ENCODE measurements at regions not wholly inside any gene's neighbourhood (a gene's known extent, or its start where the extent isn't known, plus 50 kb on each side); places are given as distances from the start of the nearest gene placed in this dataset.
"Not testable (repeated sequence)": the region's sequence is repeated elsewhere in the genome, so short reads cannot be mapped to it uniquely, and the experiment has no call there.

- Mint-ChIP-seq H3K36me3 (no peaks in the 10 kb centered on the region), H3K4me1 (no peaks in the 10 kb centered on the region), H3K4me3 (no peak overlapping the region), H3K27ac (no peak overlapping the region), H3K27me3 (ENCODE audit: low read depth in 2 of 2) (peaks cover 12 to 21% of the 10 kb centered on the region in 2 donors), H3K9me3 (no peaks in the 10 kb centered on the region)
- no peaks in the 10 kb centered on the region for H3K27me3 ChIP-seq (ENCODE audit: control insufficient read depth, insufficient read depth, low read length)
- intact Hi-C loops (cut with micrococcal nuclease): no loop called here
- TF ChIP-seq CTCF (IDR thresholded peaks at IDR 0.05): no peak
- no peaks in the 10 kb centered on the region for H3K4me1 ChIP-seq (ENCODE audit: control insufficient read depth, insufficient read depth, low read length)
- 87% methylated on average over 14 of the region's 14 CpGs for WGBS (ENCODE audit: insufficient coverage)
- no peaks in the 10 kb centered on the region for H3K9me3 ChIP-seq (ENCODE audit: control insufficient read depth, insufficient read depth, low read length)
- DNase-seq: no peak
- H3K36me3 ChIP-seq (ENCODE audit: control insufficient read depth, insufficient read depth, low read length): no peaks in the 10 kb centered on the region
- H3K27ac ChIP-seq (ENCODE audit: low read length): no peak overlapping the region
- no peak for ATAC-seq
- no peak overlapping the region for H3K4me3 ChIP-seq (ENCODE audit: low read length)
Measured at GRCh38 chr15:69561071-69561784, 108.6 kb downstream of the RPLP1 start.

- Mint-ChIP-seq H3K27me3 (ENCODE audit: low read depth in 2 of 2) (peaks cover 9 to 25% of the 10 kb centered on the region in 2 donors), H3K4me1 (no peaks in the 10 kb centered on the region), H3K4me3 (no peak overlapping the region), H3K9me3 (no peaks in the 10 kb centered on the region), H3K36me3 (no peaks in the 10 kb centered on the region), H3K27ac (no peak overlapping the region)
- Histone ChIP-seq H3K36me3 (ENCODE audit: control insufficient read depth, insufficient read depth, low read length) (no peaks in the 10 kb centered on the region), H3K27me3 (ENCODE audit: control insufficient read depth, insufficient read depth, low read length) (no peaks in the 10 kb centered on the region), H3K4me3 (ENCODE audit: low read length) (no peak overlapping the region), H3K9me3 (ENCODE audit: control insufficient read depth, insufficient read depth, low read length) (no peaks in the 10 kb centered on the region), H3K4me1 (ENCODE audit: control insufficient read depth, insufficient read depth, low read length) (no peaks in the 10 kb centered on the region), H3K27ac (ENCODE audit: low read length) (no peak overlapping the region)
- no peak for DNase-seq
- ATAC-seq: no peak
- intact Hi-C loops (cut with micrococcal nuclease): no loop called here
- WGBS (ENCODE audit: insufficient coverage): 88% methylated on average over 7 of the region's 7 CpGs
- TF ChIP-seq CTCF (IDR thresholded peaks at IDR 0.05): no peak
Measured at GRCh38 chr15:69562116-69562515, 109.5 kb downstream of the RPLP1 start.

- H3K27me3 ChIP-seq (ENCODE audit: control insufficient read depth, insufficient read depth, low read length): no peaks in the 10 kb centered on the region
- H3K4me3 ChIP-seq (ENCODE audit: low read length): no peak overlapping the region
- ATAC-seq: no peak
- Mint-ChIP-seq H3K9me3 (no peaks in the 10 kb centered on the region), H3K27me3 (ENCODE audit: low read depth in 2 of 2) (peaks cover 9 to 25% of the 10 kb centered on the region in 2 donors), H3K4me3 (no peak overlapping the region), H3K4me1 (no peaks in the 10 kb centered on the region), H3K27ac (no peak overlapping the region), H3K36me3 (no peaks in the 10 kb centered on the region)
- TF ChIP-seq CTCF (IDR thresholded peaks at IDR 0.05): no peak
- H3K4me1 ChIP-seq (ENCODE audit: control insufficient read depth, insufficient read depth, low read length): no peaks in the 10 kb centered on the region
- no peaks in the 10 kb centered on the region for H3K9me3 ChIP-seq (ENCODE audit: control insufficient read depth, insufficient read depth, low read length)
- H3K36me3 ChIP-seq (ENCODE audit: control insufficient read depth, insufficient read depth, low read length): no peaks in the 10 kb centered on the region
- no peak overlapping the region for H3K27ac ChIP-seq (ENCODE audit: low read length)
- no peak for DNase-seq
- 95% methylated on average over 4 of the region's 4 CpGs for WGBS (ENCODE audit: insufficient coverage)
- intact Hi-C loops (cut with micrococcal nuclease): no loop called here
Measured at GRCh38 chr15:69562564-69562963, 109.9 kb downstream of the RPLP1 start.

- Histone ChIP-seq H3K27ac (ENCODE audit: low read length) (no peak overlapping the region), H3K4me1 (ENCODE audit: control insufficient read depth, insufficient read depth, low read length) (no peaks in the 10 kb centered on the region), H3K4me3 (ENCODE audit: low read length) (no peak overlapping the region), H3K9me3 (ENCODE audit: control insufficient read depth, insufficient read depth, low read length) (no peaks in the 10 kb centered on the region), H3K27me3 (ENCODE audit: control insufficient read depth, insufficient read depth, low read length) (no peaks in the 10 kb centered on the region), H3K36me3 (ENCODE audit: control insufficient read depth, insufficient read depth, low read length) (no peaks in the 10 kb centered on the region)
- intact Hi-C loops (cut with micrococcal nuclease): no loop called here
- no peak overlapping the region for H3K27ac Mint-ChIP-seq
- H3K36me3 Mint-ChIP-seq: no peaks in the 10 kb centered on the region
- H3K27me3 Mint-ChIP-seq (ENCODE audit: low read depth in 2 of 2): peaks cover 7 to 25% of the 10 kb centered on the region in 2 donors
- H3K9me3 Mint-ChIP-seq: no peaks in the 10 kb centered on the region
- no peaks in the 10 kb centered on the region for H3K4me1 Mint-ChIP-seq
- no peak overlapping the region for H3K4me3 Mint-ChIP-seq
- DNase-seq (no peak), ATAC-seq (no peak)
- TF ChIP-seq CTCF (IDR thresholded peaks at IDR 0.05): no peak
- WGBS (ENCODE audit: insufficient coverage): 84% methylated on average over 9 of the region's 9 CpGs
Measured at GRCh38 chr15:69565066-69565655, 112.5 kb downstream of the RPLP1 start.

GRCh38 chr15:69567238-69567760 is 114.7 kb downstream of the RPLP1 start:
- 96% methylated on average over 31 of the region's 31 CpGs for WGBS (ENCODE audit: insufficient coverage)
- intact Hi-C loops (cut with micrococcal nuclease); H3K27ac ChIP-seq (ENCODE audit: low read length); H3K36me3 Mint-ChIP-seq; H3K4me3 Mint-ChIP-seq; ATAC-seq; H3K9me3 ChIP-seq (ENCODE audit: control insufficient read depth, insufficient read depth, low read length); H3K9me3 Mint-ChIP-seq; H3K4me3 ChIP-seq (ENCODE audit: low read length); H3K27me3 ChIP-seq (ENCODE audit: control insufficient read depth, insufficient read depth, low read length); H3K4me1 Mint-ChIP-seq; H3K27ac Mint-ChIP-seq; DNase-seq; H3K4me1 ChIP-seq (ENCODE audit: control insufficient read depth, insufficient read depth, low read length); H3K36me3 ChIP-seq (ENCODE audit: control insufficient read depth, insufficient read depth, low read length): not testable (repeated sequence)
- H3K27me3 Mint-ChIP-seq (ENCODE audit: low read depth in 2 of 2): peaks cover 3 to 31% of the 10 kb centered on the region in 2 donors
